HCT116 (cell line): ENCODE measurements at regions not wholly inside any gene's neighbourhood (a gene's known extent, or its start where the extent isn't known, plus 50 kb on each side); places are given as distances from the start of the nearest gene placed in this dataset.

ENCODE experiments used
- ATAC-seq: fragments of 200-7000 bp; cut with Tn5 transposase; 2 replicates; pipeline ENCODE4 v1.9.1; 2020; ENCODE audit warnings: mild to moderate bottlenecking, moderate library complexity
- BruUV-seq: library from RNA; stranded (reverse); fragments of 400-500 nt; replicated peaks from 2 replicates; lab custom pipeline; 2021; lab: Mats Ljungman, UMichigan
- CTCF ChIA-PET: fragments of 300-600 bp; sonication (Branson Sonifier 250); formaldehyde crosslinking; loops from one replicate; lab custom pipeline; 2021; ENCODE audit warnings: antibody characterized with exemption; lab: Charles Lee
- POLR2A ChIA-PET: fragments of 300-600, 350-600 bp; sonication (Branson Sonifier 250); formaldehyde crosslinking; loops from one replicate; lab custom pipeline; 2021; ENCODE audit warnings: antibody characterized with exemption; lab: Charles Lee
- RAD21 ChIA-PET, 2 experiments: fragments of 300-600 bp; sonication (Branson Sonifier 250); formaldehyde crosslinking; loops; one replicate each; lab custom pipeline; 2023; ENCODE audit warnings: low total read pairs in 2 of 2; ENCODE audit not compliant: uncharacterized antibody in 2 of 2, unreplicated experiment in 2 of 2, low non-redundant PET in 1 of 2; lab: Charles Lee
- DNase-seq: peaks from one replicate; pipeline ENCODE4 v3.0.0-alpha.2; 2010; ENCODE audit warnings: low read depth, low spot score
- H2AFZ ChIP-seq: fragments of 200-600 bp; shearing (Covaris generic), sonication (generic); 2 replicates; pipeline ENCODE4 v1.6.1; 2017; ENCODE audit warnings: low read depth, mixed run types, mixed read lengths, antibody characterized with exemption, low read length; ENCODE audit not compliant: poor library complexity, severe bottlenecking
- H3K27ac ChIP-seq: 2 replicates; pipeline ENCODE4 v1.5.1; 2012; ENCODE audit warnings: low read depth, low read length
- H3K27me3 ChIP-seq: fragments of 200-600 bp; sonication (generic); 2 replicates; pipeline ENCODE4 v1.6.1; 2016; ENCODE audit warnings: mixed run types, low read length, mixed read lengths; ENCODE audit not compliant: insufficient read depth
- H3K36me3 ChIP-seq, 2 experiments: fragments of 200-500 bp in 1 of 2; fragments of 200-600 bp in 1 of 2; sonication (Bioruptor generic) in 1 of 2; sonication (generic) in 1 of 2; 2 replicates each; pipeline versions ENCODE4 v1.5.1 to v1.6.1; 2014 to 2016; ENCODE audit warnings: low read length in 2 of 2, inconsistent platforms in 1 of 2, mixed read lengths in 1 of 2, mixed run types in 1 of 2; ENCODE audit not compliant: insufficient read depth in 2 of 2, control insufficient read depth in 1 of 2
- H3K4me1 ChIP-seq, 2 experiments: fragments of 200-600 bp in 1 of 2; sonication (generic) in 1 of 2; 2 replicates each; pipeline versions ENCODE4 v1.5.1 to v1.6.1; 2012 to 2017; ENCODE audit warnings: low read length in 2 of 2, inconsistent platforms in 1 of 2, mild to moderate bottlenecking in 1 of 2, mixed read lengths in 1 of 2, mixed run types in 1 of 2, moderate library complexity in 1 of 2; ENCODE audit not compliant: insufficient read depth in 2 of 2, control insufficient read depth in 1 of 2
- H3K4me2 ChIP-seq: fragments of 200-600 bp; sonication (generic); 2 replicates; pipeline ENCODE4 v1.6.1; 2017; ENCODE audit warnings: mixed run types, low read length, mixed read lengths
- H3K4me3 ChIP-seq, 2 experiments: fragments of 200-600 bp in 1 of 2; sonication (generic) in 1 of 2; replicated peaks in 1 of 2; 2 replicates each; pipeline ENCODE4 v1.5.1; 2011 to 2016; ENCODE audit warnings: low read length in 2 of 2, control low read depth in 1 of 2, low read depth in 1 of 2, mild to moderate bottlenecking in 1 of 2, mixed read lengths in 1 of 2, mixed run types in 1 of 2
- H3K79me2 ChIP-seq: fragments of 200-600 bp; sonication (generic); 2 replicates; pipeline ENCODE4 v1.6.1; 2017; ENCODE audit warnings: mild to moderate bottlenecking, mixed run types, low read length, moderate library complexity, mixed read lengths; ENCODE audit not compliant: insufficient read depth
- H3K9ac ChIP-seq: fragments of 200-600 bp; sonication (generic); 2 replicates; pipeline ENCODE4 v1.6.1; 2016; ENCODE audit warnings: low read length, mixed read lengths
- H3K9me2 ChIP-seq: fragments of 200-600 bp; sonication (generic), shearing (Covaris generic); 2 replicates; pipeline ENCODE4 v1.6.1; 2017; ENCODE audit warnings: mixed run types, mild to moderate bottlenecking, moderate library complexity; ENCODE audit not compliant: insufficient read depth
- H3K9me3 ChIP-seq, 2 experiments: fragments of 200-500 bp in 1 of 2; fragments of 200-600 bp in 1 of 2; sonication (Bioruptor generic) in 1 of 2; sonication (generic) in 1 of 2; 2 replicates each; pipeline ENCODE4 v1.6.1; 2014 to 2017; ENCODE audit warnings: low read length in 2 of 2, mixed read lengths in 2 of 2, inconsistent platforms in 1 of 2, low read depth in 1 of 2, mild to moderate bottlenecking in 1 of 2, mixed run types in 1 of 2, moderate library complexity in 1 of 2; ENCODE audit not compliant: control insufficient read depth in 1 of 2, insufficient read depth in 1 of 2
- H4K20me1 ChIP-seq: fragments of 200-600 bp; sonication (generic), shearing (Covaris generic); 2 replicates; pipeline ENCODE4 v1.6.1; 2017; ENCODE audit warnings: mixed run types, mild to moderate bottlenecking, moderate library complexity; ENCODE audit not compliant: insufficient read depth
- CEBPB ChIP-seq: IDR thresholded peaks from 2 replicates; pipeline ENCODE4 v1.6.1; 2012; ENCODE audit warnings: low read depth
- CTCF ChIP-seq, 3 experiments: fragments of 200-600 bp in 1 of 3; sonication (generic) in 1 of 3; IDR thresholded peaks in 2 of 3; conservative IDR thresholded peaks in 1 of 3; 2 replicates each; pipeline ENCODE4 v1.5.1; 2012 to 2017; ENCODE audit warnings: low read depth in 2 of 3, low read length in 2 of 3, antibody characterized with exemption in 1 of 3, borderline replicate concordance in 1 of 3, control low read depth in 1 of 3, mild to moderate bottlenecking in 1 of 3, mixed read lengths in 1 of 3, mixed run types in 1 of 3, moderate library complexity in 1 of 3; ENCODE audit not compliant: insufficient read depth in 1 of 3
- ELF1 ChIP-seq: IDR thresholded peaks from 2 replicates; pipeline ENCODE4 v1.6.1; 2012; ENCODE audit warnings: low read depth, borderline replicate concordance
- EZH2phosphoT487 ChIP-seq: fragments of 200-600 bp; IDR thresholded peaks from 2 replicates; pipeline ENCODE4 v1.6.1; 2018; ENCODE audit warnings: antibody characterized with exemption, borderline replicate concordance
- FOSL1 ChIP-seq: IDR thresholded peaks from 2 replicates; pipeline ENCODE4 v1.6.1; 2012; ENCODE audit warnings: low read depth
- JUND ChIP-seq: IDR thresholded peaks from 2 replicates; pipeline ENCODE4 v1.6.1; 2012
- POLR2A ChIP-seq: IDR thresholded peaks from 2 replicates; pipeline ENCODE4 v1.7.0; 2011; ENCODE audit warnings: borderline replicate concordance; ENCODE audit not compliant: insufficient read depth, insufficient read length; ENCODE audit errors: extremely low read depth
- POLR2AphosphoS5 ChIP-seq: IDR thresholded peaks from 2 replicates; pipeline ENCODE4 v1.6.1; 2011; ENCODE audit warnings: mild to moderate bottlenecking, low read depth, low read length, moderate library complexity
- RAD21 ChIP-seq: IDR thresholded peaks from 2 replicates; pipeline ENCODE4 v1.6.1; 2012; ENCODE audit warnings: low read depth, mild to moderate bottlenecking
- SIN3A ChIP-seq: IDR thresholded peaks from 2 replicates; pipeline ENCODE4 v1.6.1; 2012; ENCODE audit warnings: low read depth
- SP1 ChIP-seq: IDR thresholded peaks from 2 replicates; pipeline ENCODE4 v1.6.1; 2012; ENCODE audit warnings: low read depth
- TCF7L2 ChIP-seq: IDR thresholded peaks from 2 replicates; pipeline ENCODE4 v1.7.0; 2011; ENCODE audit warnings: borderline replicate concordance, inconsistent platforms; ENCODE audit not compliant: insufficient read depth, insufficient read length; ENCODE audit errors: extremely low read depth
- ZBTB33 ChIP-seq: IDR thresholded peaks from 2 replicates; pipeline ENCODE4 v1.6.1; 2011; ENCODE audit warnings: mild to moderate bottlenecking, low read length, moderate library complexity; ENCODE audit not compliant: insufficient replicate concordance; ENCODE audit errors: extremely low read depth
- ZNF274 ChIP-seq: fragments of 200-500 bp; sonication (Bioruptor generic); IDR thresholded peaks from 2 replicates; pipeline ENCODE4 v1.6.1; 2014; ENCODE audit warnings: mild to moderate bottlenecking, low read depth, low read length, inconsistent platforms
- intact Hi-C: fragments of 100-400 bp; cut with micrococcal nuclease; formaldehyde crosslinking; loops from 2 replicates; pipeline ENCODE4 v1.10.0; 2022

GRCh38 chr20:48556956-48557355, 270.8 kb downstream of the PREX1 start:
- intact Hi-C loops = no loop called here
- Histone ChIP-seq H2AFZ (no peak overlapping the region), H3K4me2 (no peak overlapping the region), H3K9me2 (no peaks in the 10 kb centered on the region), H3K27me3 (peaks cover 15% of the 10 kb centered on the region), H3K36me3 (no peaks in the 10 kb centered on the region), H4K20me1 (no peaks in the 10 kb centered on the region), H3K9ac (no peak overlapping the region), H3K9me3 (no peaks in the 10 kb centered on the region), H3K79me2 (no peaks in the 10 kb centered on the region), H3K4me3 (no peak overlapping the region), H3K27ac (no peak overlapping the region), H3K4me1 (no peaks in the 10 kb centered on the region)
- DNase-seq (no peak), ATAC-seq (no peak)
- ChIA-PET RAD21 (no interaction called here), POLR2A (no interaction called here), CTCF (interaction anchor here (3.0 kb wide), 1 partner anchor 64 kb away, joined by 8 read pairs; no protein-coding TSS in a partner anchor)
- no TSS peak for BruUV-seq
- TF ChIP-seq SP1 (no peak), ZNF274 (no peak), JUND (no peak), CTCF (IDR thresholded peaks at IDR 0.05 in 2 of 3, conservative IDR thresholded peaks at IDR 0.05 in 1 of 3; ENCODE audit: borderline replicate concordance in 1 of 3, insufficient read depth in 1 of 3, low read depth in 2 of 3, low read length in 2 of 3) (no peak), CEBPB (no peak), POLR2AphosphoS5 (no peak), FOSL1 (no peak)

- Histone ChIP-seq H3K4me3 (no peak overlapping the region), H3K9ac (no peak overlapping the region), H3K9me3 (no peaks in the 10 kb centered on the region), H2AFZ (no peak overlapping the region), H3K27ac (no peak overlapping the region), H3K27me3 (peaks cover 15% of the 10 kb centered on the region), H3K4me2 (no peak overlapping the region), H4K20me1 (no peaks in the 10 kb centered on the region), H3K79me2 (no peaks in the 10 kb centered on the region), H3K36me3 (no peaks in the 10 kb centered on the region), H3K9me2 (no peaks in the 10 kb centered on the region), H3K4me1 (peaks cover 0 to 9% of the 10 kb centered on the region in 2 experiments; a peak in 1 of 4 replicates)
- intact Hi-C loops = no loop called here
- ChIA-PET CTCF (no interaction called here), POLR2A (no interaction called here), RAD21 (no interaction called here)
- ATAC-seq (no peak), DNase-seq (no peak)
- no TSS peak for BruUV-seq
- TF ChIP-seq SIN3A (no peak), POLR2A (no peak), CTCF (IDR thresholded peaks at IDR 0.05 in 2 of 3, conservative IDR thresholded peaks at IDR 0.05 in 1 of 3; ENCODE audit: borderline replicate concordance in 1 of 3, insufficient read depth in 1 of 3, low read depth in 2 of 3, low read length in 2 of 3) (no peak), RAD21 (no peak), ZNF274 (no peak), FOSL1 (no peak), ZBTB33 (no peak), SP1 (no peak), EZH2phosphoT487 (no peak), TCF7L2 (no peak), POLR2AphosphoS5 (no peak), ELF1 (no peak)
Observed at GRCh38 chr20:48552550-48552949, 275.2 kb downstream of the PREX1 start.
